GM12878 (cell line): ENCODE measurements at regions not wholly inside any gene's neighbourhood (a gene's known extent, or its start where the extent isn't known, plus 50 kb on each side); places are given as distances from the start of the nearest gene placed in this dataset.

Experiments
- ATAC-seq: fragments of 200-7000 bp; cut with Tn5 transposase; 3 replicates; pipeline ENCODE4 v1.9.1; 2020; ENCODE audit warnings: mild to moderate bottlenecking, moderate library complexity
- BruUV-seq: library from RNA; stranded (reverse); fragments of 400-500 nt; replicated peaks from 2 replicates; lab custom pipeline; 2021; lab: Mats Ljungman, UMichigan
- CTCF ChIA-PET: fragments of 300-600 bp; sonication (Branson Sonifier 250); formaldehyde crosslinking; extraction: SDS; loops from one replicate; lab custom pipeline; 2021; ENCODE audit warnings: inconsistent platforms; lab: Yijun Ruan, JAX
- POLR2A ChIA-PET: fragments of 350-600 bp; formaldehyde crosslinking; extraction: SDS; loops from one replicate; lab custom pipeline; 2021; ENCODE audit warnings: inconsistent platforms; lab: Charles Lee
- RAD21 ChIA-PET: fragments of 300-600 bp; sonication (Branson Sonifier 250); formaldehyde crosslinking; loops from one replicate; lab custom pipeline; 2023; ENCODE audit warnings: antibody characterized with exemption; ENCODE audit not compliant: unreplicated experiment; lab: Charles Lee
- SMC1A ChIA-PET: fragments of 300-600 bp; sonication (Branson Sonifier 250); formaldehyde crosslinking; loops from one replicate; lab custom pipeline; 2023; ENCODE audit not compliant: unreplicated experiment, uncharacterized antibody; lab: Charles Lee
- DNase-seq: peaks from one replicate; pipeline ENCODE4 v3.0.0-alpha.2; 2011; ENCODE audit warnings: low read depth, low spot score
- FAIRE-seq: peaks from 3 replicates; lab custom pipeline; 2011; peaks lifted over from hg19 to GRCh38; lab: Jason Lieb, UNC
- H2AFZ ChIP-seq: 2 replicates; pipeline ENCODE4 v1.6.0; 2011; ENCODE audit warnings: low read depth, low read length, control low read depth; ENCODE audit not compliant: control insufficient read depth
- H3K27ac ChIP-seq: 2 replicates; pipeline ENCODE4 v1.5.1; 2011; ENCODE audit warnings: control low read depth; ENCODE audit not compliant: control insufficient read depth, insufficient read depth
- H3K27me3 ChIP-seq, 2 experiments: replicated peaks in 1 of 2; 2 replicates each; pipeline versions ENCODE4 v1.6.0 to v1.6.1; 2011; ENCODE audit warnings: low read length in 1 of 2; ENCODE audit not compliant: control insufficient read depth in 2 of 2, insufficient read depth in 2 of 2
- H3K36me3 ChIP-seq, 2 experiments: 2 replicates each; pipeline ENCODE4 v1.5.1; 2011; ENCODE audit warnings: low read length in 1 of 2; ENCODE audit not compliant: control insufficient read depth in 2 of 2, insufficient read depth in 2 of 2
- H3K4me1 ChIP-seq: 2 replicates; pipeline ENCODE4 v1.6.1; 2011; ENCODE audit warnings: mild to moderate bottlenecking, low read length, moderate library complexity, mixed read lengths; ENCODE audit not compliant: control insufficient read depth, insufficient read depth
- H3K4me2 ChIP-seq: 2 replicates; pipeline ENCODE4 v1.6.0; 2011; ENCODE audit warnings: control low read depth; ENCODE audit not compliant: control insufficient read depth, insufficient read depth
- H3K4me3 ChIP-seq: fragments of 200-600 bp; sonication (generic); 2 replicates; pipeline ENCODE4 v1.5.1; 2016
- H3K79me2 ChIP-seq: 2 replicates; pipeline ENCODE4 v1.6.0; 2011; ENCODE audit warnings: low read length; ENCODE audit not compliant: control insufficient read depth, insufficient read depth
- H3K9ac ChIP-seq: 2 replicates; pipeline ENCODE4 v1.8.0; 2011; ENCODE audit warnings: low read length, control low read depth, mixed read lengths; ENCODE audit not compliant: control insufficient read depth, insufficient read depth
- H3K9me3 ChIP-seq: replicated peaks from 3 replicates; pipeline ENCODE4 v1.5.1; 2011; ENCODE audit warnings: mild to moderate bottlenecking, low read length; ENCODE audit not compliant: control insufficient read depth, insufficient read depth
- H4K20me1 ChIP-seq: 2 replicates; pipeline ENCODE4 v1.6.0; 2011; ENCODE audit not compliant: control insufficient read depth, insufficient read depth
- BCL3 ChIP-seq: IDR thresholded peaks from 2 replicates; pipeline ENCODE4 v1.6.1; 2011; ENCODE audit warnings: borderline replicate concordance, low read depth, mild to moderate bottlenecking, moderate library complexity, low read length; ENCODE audit not compliant: insufficient read depth, poor library complexity, severe bottlenecking
- CHD4 ChIP-seq: fragments of 200-600 bp; sonication (generic); IDR thresholded peaks from 2 replicates; pipeline ENCODE4 v1.6.1; 2016; ENCODE audit warnings: mild to moderate bottlenecking
- EP300 ChIP-seq, 2 experiments: fragments of 150-350 bp in 1 of 2; IDR thresholded peaks; 2 replicates each; pipeline ENCODE4 v1.6.1; 2011 to 2012; ENCODE audit warnings: low read depth in 2 of 2, low read length in 2 of 2, borderline replicate concordance in 1 of 2, improper control_type of control experiment in 1 of 2, inconsistent platforms in 1 of 2; ENCODE audit not compliant: control insufficient read depth in 1 of 2
- HCFC1 ChIP-seq: fragments of 150-350 bp; IDR thresholded peaks from 2 replicates; pipeline ENCODE4 v1.6.1; 2014; ENCODE audit warnings: low read length
- NFYB ChIP-seq: IDR thresholded peaks from 2 replicates; pipeline ENCODE4 v1.6.1; 2011; ENCODE audit warnings: low read depth, mild to moderate bottlenecking, low read length, improper control_type of control experiment, moderate library complexity; ENCODE audit not compliant: insufficient read depth
- RAD51 ChIP-seq: fragments of 450-650 bp; IDR thresholded peaks from 2 replicates; pipeline ENCODE4 v1.6.1; 2016; ENCODE audit warnings: moderate library complexity, mild to moderate bottlenecking, inconsistent platforms
- RB1 ChIP-seq: fragments of 450-650 bp; formaldehyde crosslinking; IDR thresholded peaks from 2 replicates; pipeline ENCODE4 v1.6.1; 2017; ENCODE audit warnings: mild to moderate bottlenecking, borderline replicate concordance
- RELA ChIP-seq: fragments of 450-650 bp; IDR thresholded peaks from 2 replicates; pipeline ENCODE4 v1.8.0; 2014; ENCODE audit warnings: borderline replicate concordance; ENCODE audit not compliant: partially characterized antibody
- RELB ChIP-seq: fragments of 450-650 bp; IDR thresholded peaks from 2 replicates; pipeline ENCODE4 v1.6.1; 2017; ENCODE audit warnings: low read depth, mild to moderate bottlenecking, moderate library complexity
- SMC3 ChIP-seq: IDR thresholded peaks from 2 replicates; pipeline ENCODE4 v1.6.1; 2011; ENCODE audit warnings: low read length, improper control_type of control experiment, borderline replicate concordance
- SREBF1 ChIP-seq: IDR thresholded peaks from 2 replicates; pipeline ENCODE4 v1.6.1; 2012; ENCODE audit warnings: mild to moderate bottlenecking, low read length
- SREBF2 ChIP-seq: IDR thresholded peaks from 2 replicates; pipeline ENCODE4 v1.6.1; 2012; ENCODE audit warnings: mild to moderate bottlenecking, low read length
- STAT1 ChIP-seq: fragments of 450-650 bp; conservative IDR thresholded peaks from 2 replicates; pipeline ENCODE4 v1.6.1; 2014; ENCODE audit warnings: antibody characterized with exemption, mild to moderate bottlenecking
- TARDBP ChIP-seq: IDR thresholded peaks from 2 replicates; pipeline ENCODE4 v1.6.1; 2016; ENCODE audit warnings: borderline replicate concordance
- TCF3 ChIP-seq: IDR thresholded peaks from 2 replicates; pipeline ENCODE4 v1.6.1; 2012; ENCODE audit warnings: low read depth, mild to moderate bottlenecking, low read length, borderline replicate concordance; ENCODE audit not compliant: insufficient read depth
- ZNF274 ChIP-seq: IDR thresholded peaks from one replicate; pipeline ENCODE4 v1.8.0; 2011; ENCODE audit not compliant: insufficient read length, insufficient read depth
- WGBS: methylation state at CpG from one replicate; pipeline ENCODE4 v1.1.6; 2016; ENCODE audit warnings: low lambda C conversion rate; ENCODE audit not compliant: insufficient replicate concordance, insufficient coverage; ENCODE audit errors: missing lambda C conversion rate; 5-methylcytosine and 5-hydroxymethylcytosine counted together
- in situ Hi-C: fragments of 300-500 bp; cut with MboI; formaldehyde crosslinking; loops from 9 replicates; pipeline ENCODE4 v1.14.3; 2018; ENCODE audit warnings: mixed read lengths
- intact Hi-C: fragments of 100-400 bp; cut with micrococcal nuclease; formaldehyde crosslinking; loops from one replicate; pipeline ENCODE4 v1.14.2; 2022; ENCODE audit not compliant: unreplicated experiment
- TF ChIP-seq, protein P1 (sequence below): fragments of 450-650 bp; IDR thresholded peaks from 2 replicates; pipeline ENCODE4 v1.6.1; 2016; ENCODE audit warnings: mild to moderate bottlenecking, moderate library complexity, borderline replicate concordance

DNA sequence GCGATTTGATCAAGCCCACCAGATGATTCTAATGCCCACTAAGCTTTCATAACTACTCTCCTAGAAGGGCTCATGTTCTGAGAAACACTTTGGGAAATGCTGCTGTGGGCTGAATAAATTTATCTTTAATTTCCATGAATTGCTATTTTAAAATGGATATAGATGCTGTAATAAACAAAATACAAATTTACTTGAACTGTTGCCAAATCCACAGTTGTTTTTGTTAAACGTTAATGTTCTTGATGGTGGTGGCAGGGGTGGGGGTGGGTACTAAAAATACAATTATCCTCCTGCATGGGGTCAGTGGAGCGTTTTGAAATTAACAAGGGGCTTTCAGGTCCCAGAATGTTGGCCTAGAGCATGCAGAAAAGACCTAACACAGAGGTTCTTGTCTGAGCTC lies 244.7 kb upstream of the POU3F1 start:
- H2AFZ ChIP-seq = no peak overlapping the region
- H4K20me1 ChIP-seq = no peaks in the 10 kb centered on the region
- no peak overlapping the region for H3K27ac ChIP-seq
- TF ChIP-seq SREBF1 (no peak), HCFC1 (no peak), CHD4 (no peak), BCL3 (no peak), STAT1 (no peak), EP300 (IDR thresholded peaks at IDR 0.05; ENCODE audit: borderline replicate concordance in 1 of 2, control insufficient read depth in 1 of 2, low read depth in 2 of 2, low read length in 2 of 2) (no peak), RELB (no peak), RB1 (no peak), TCF3 (no peak), RELA (no peak), RAD51 (no peak), NFYB (no peak), SMC3 (no peak), TARDBP (no peak), ZNF274 (no peak), SREBF2 (no peak)
- TF ChIP-seq, protein P1, sequence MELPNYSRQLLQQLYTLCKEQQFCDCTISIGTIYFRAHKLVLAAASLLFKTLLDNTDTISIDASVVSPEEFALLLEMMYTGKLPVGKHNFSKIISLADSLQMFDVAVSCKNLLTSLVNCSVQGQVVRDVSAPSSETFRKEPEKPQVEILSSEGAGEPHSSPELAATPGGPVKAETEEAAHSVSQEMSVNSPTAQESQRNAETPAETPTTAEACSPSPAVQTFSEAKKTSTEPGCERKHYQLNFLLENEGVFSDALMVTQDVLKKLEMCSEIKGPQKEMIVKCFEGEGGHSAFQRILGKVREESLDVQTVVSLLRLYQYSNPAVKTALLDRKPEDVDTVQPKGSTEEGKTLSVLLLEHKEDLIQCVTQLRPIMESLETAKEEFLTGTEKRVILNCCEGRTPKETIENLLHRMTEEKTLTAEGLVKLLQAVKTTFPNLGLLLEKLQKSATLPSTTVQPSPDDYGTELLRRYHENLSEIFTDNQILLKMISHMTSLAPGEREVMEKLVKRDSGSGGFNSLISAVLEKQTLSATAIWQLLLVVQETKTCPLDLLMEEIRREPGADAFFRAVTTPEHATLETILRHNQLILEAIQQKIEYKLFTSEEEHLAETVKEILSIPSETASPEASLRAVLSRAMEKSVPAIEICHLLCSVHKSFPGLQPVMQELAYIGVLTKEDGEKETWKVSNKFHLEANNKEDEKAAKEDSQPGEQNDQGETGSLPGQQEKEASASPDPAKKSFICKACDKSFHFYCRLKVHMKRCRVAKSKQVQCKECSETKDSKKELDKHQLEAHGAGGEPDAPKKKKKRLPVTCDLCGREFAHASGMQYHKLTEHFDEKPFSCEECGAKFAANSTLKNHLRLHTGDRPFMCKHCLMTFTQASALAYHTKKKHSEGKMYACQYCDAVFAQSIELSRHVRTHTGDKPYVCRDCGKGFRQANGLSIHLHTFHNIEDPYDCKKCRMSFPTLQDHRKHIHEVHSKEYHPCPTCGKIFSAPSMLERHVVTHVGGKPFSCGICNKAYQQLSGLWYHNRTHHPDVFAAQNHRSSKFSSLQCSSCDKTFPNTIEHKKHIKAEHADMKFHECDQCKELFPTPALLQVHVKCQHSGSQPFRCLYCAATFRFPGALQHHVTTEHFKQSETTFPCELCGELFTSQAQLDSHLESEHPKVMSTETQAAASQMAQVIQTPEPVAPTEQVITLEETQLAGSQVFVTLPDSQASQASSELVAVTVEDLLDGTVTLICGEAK = no peak
- H3K79me2 ChIP-seq = no peaks in the 10 kb centered on the region
- POLR2A ChIA-PET = no interaction called here
- no peak overlapping the region for H3K4me2 ChIP-seq
- no peak overlapping the region for H3K4me3 ChIP-seq
- H3K27me3 ChIP-seq = peaks cover 0 to 3% of the 10 kb centered on the region in 2 experiments; a peak in 3 of 4 replicates
- H3K4me1 ChIP-seq = no peaks in the 10 kb centered on the region
- RAD21 ChIA-PET = no interaction called here
- H3K9me3 ChIP-seq = no peaks in the 10 kb centered on the region; the same call in 2 of the 3 replicates
- in situ Hi-C loops = loop anchor here (5.0 kb wide), 1 partner anchor 49 kb away; no protein-coding TSS in a partner anchor
- no peak overlapping the region for H3K9ac ChIP-seq
- BruUV-seq = no TSS peak
- SMC1A ChIA-PET = interaction anchor here (1.3 kb wide), 1 partner anchor 109 kb away, joined by 3 read pairs; no protein-coding TSS in a partner anchor
- FAIRE-seq (no peak), DNase-seq (no peak), ATAC-seq (no peak)
- CTCF ChIA-PET = interaction anchor here (0.6 to 0.8 kb wide), 2 partner anchors 22 to 30 kb away, joined by 3 to 4 read pairs; no protein-coding TSS in a partner anchor
- intact Hi-C loops = no loop called here
- H3K36me3 ChIP-seq = no peaks in the 10 kb centered on the region
- 3% methylated on average over 3 of the region's 3 CpGs for WGBS
